ENCODE measurements at regions not wholly inside any gene's neighbourhood (a gene's known extent, or its start where the extent isn't known, plus 50 kb on each side); places are given as distances from the start of the nearest gene placed in this dataset.

GRCh38 chr14:34259996-34260395, 202.0 kb downstream of the SPTSSA start:
- TF ChIP-seq CTCF (IDR thresholded peaks at IDR 0.05) (no peak), POLR2A (IDR thresholded peaks at IDR 0.05) (no peak)

All from right lobe of liver (tissue), 4 donors.